HG03103 (cell line): ENCODE measurements at regions not wholly inside any gene's neighbourhood (a gene's known extent, or its start where the extent isn't known, plus 50 kb on each side); places are given as distances from the start of the nearest gene placed in this dataset.
"Not testable (repeated sequence)": the region's sequence is repeated elsewhere in the genome, so short reads cannot be mapped to it uniquely, and the experiment has no call there.

Source experiments
- ATAC-seq: cut with Tn5 transposase; IDR thresholded peaks from one replicate; pipeline ENCODE4 v1.9.1; 2021; ENCODE audit warnings: low read depth; ENCODE audit not compliant: unreplicated experiment

DNA sequence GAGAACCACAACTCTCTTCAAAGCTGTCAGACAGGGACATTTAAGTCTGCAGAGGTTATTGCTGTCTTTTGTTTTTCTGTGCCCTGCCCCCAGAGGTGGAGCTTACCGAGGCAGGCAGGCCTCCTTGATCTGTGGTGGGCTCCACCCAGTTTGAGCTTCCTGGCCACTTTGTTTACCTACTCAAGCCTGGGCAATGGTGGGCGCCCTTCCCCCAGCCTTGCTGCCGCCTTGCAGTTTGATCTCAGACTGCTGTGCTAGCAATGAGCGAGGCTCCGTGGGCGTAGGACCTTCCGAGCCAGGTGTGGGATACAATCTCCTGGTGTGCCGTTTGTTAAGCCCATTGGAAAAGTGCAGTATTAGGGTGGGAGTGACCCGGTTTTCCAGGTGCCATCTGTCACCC is 822.1 kb downstream of the KCNMA1 start:
- not testable (repeated sequence) for ATAC-seq

DNA sequence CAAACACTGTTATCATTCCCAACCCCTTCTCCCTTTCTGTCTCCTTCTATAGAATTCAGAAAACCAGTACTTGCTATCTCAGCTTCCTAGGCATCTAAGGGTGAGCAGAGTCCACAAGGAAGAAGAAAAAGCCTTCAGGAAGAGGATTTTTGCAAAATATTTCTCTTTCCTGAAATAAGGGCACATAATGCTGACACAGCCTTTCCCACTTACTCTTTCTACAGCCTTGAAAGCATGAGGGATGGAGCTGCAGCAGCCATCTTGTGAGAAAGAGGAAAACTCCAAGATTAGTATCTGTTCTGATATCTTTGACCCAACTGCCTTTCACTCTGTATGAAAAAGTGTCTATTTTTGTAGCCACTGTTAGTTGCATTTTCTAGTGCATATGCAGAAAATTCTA is 826.2 kb downstream of the KCNMA1 start:
- ATAC-seq = no peak

DNA sequence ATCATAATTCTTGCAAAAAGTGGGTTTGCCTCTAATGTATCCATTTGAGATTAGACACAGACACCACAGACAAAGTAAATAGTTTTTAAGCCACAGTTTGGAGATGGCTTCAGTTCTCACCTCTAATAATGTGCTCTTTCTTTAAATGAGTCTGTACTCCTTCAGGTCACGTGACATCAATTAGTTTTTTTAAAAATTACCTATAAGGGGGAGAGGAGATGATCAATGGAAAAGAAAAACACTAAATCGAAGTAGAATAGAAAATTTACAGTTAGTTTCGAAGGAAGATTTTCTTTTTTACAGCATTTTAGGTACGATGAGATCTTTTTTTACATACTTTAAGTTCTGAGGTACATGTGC is 849.2 kb downstream of the KCNMA1 start:
- no peak for ATAC-seq

DNA sequence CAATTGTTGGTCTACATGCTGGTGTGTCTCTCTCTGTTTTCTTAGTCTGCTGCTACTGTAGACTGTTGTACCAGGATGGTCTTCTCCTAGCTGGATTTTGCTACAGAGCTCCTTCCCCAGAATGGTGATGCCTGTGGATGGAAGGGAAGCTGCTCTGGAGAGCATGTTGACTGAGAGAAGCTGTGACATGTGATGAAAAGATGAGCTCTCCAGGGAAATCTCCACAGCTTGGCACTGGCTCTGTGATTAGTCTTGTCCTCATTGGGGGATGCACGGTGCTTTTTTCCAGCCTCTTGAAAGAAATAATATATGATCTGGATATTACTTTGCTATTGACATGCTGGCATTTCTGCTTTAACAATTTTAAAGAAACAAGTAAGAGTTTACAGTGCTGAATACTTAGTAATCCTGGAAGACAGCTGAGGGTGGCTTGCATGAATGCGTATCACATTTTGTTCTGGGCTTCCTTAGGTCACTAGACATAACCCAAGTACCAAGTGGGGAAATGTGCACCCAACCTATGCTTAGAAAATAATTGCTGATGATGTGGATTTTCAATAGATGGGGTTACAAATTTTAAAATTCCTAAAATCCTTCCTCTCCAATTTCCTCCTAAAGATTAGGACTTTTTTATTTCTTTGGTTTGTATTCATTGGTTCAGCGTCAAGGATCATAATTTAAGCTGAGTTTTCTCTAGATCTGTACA is 849.7 kb downstream of the KCNMA1 start:
- no peak for ATAC-seq

DNA sequence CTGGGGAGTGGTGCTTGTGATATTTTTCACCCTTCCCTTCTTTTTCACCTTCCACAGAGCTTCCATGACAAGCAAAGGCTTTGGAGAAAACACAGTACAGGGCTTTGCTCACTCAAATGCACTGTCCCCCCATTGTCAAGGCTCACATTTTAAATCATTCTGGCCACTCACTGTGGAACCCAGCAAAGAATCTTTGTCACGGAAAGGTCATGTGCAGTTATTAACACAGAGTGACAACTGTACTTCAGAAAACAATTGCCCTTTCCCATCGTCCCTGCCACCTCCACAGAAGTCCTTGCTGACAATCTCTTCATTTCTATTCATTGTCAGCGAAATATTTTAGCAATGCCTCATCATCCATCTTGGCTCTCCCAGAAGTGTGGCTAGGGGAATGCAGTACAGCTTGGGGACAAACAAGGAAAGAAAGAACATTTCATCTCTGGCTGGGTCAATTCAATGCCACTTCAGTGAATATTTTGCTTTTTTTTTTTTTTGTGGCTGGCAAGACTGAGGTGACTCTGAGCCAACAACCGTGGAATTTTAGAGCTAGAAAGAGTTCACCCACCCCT is 851.0 kb downstream of the KCNMA1 start:
- no peak for ATAC-seq

DNA sequence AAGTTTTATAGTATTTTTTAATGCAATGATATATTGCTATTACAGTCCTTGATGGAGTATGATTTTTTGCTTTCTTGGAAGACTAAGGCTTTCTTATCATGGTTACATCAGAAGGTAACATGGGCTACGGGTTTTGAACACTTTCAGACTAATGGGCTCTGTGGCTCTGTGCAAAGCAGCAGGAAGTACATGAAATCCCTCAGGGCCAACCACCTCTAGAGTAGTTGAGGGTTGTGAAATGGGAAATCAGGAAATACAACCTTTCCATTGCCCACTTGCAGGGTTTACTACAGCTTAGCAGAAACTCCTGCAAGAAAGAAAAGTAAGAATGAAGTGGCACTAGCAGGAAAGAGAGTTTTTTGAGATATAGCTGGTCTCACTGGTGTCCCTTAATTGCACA is 853.5 kb downstream of the KCNMA1 start:
- no peak for ATAC-seq

DNA sequence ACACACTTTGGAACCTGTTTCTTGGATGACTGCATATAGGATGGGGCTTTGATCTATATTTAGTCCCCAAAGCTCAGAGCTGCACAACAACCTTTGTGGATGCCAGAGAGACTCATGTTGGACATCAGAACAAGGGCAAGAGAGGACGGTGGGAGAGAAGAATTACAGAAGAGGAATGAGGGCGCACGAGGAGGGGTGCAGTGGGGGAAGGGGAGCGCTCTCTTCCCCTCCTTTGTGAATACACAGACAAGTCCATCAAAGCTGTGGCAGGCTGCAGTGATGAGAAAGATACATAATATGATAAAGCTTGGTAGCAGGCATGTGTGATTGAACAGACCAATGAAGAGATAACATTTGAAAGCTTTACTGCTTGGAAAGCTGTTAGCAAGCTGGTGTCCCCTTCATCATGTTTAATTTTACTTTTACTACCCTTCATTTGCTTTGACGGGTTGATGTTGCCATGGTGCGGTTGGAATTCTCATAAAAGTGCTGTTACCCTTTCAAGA is 857.8 kb downstream of the KCNMA1 start:
- no peak for ATAC-seq

DNA sequence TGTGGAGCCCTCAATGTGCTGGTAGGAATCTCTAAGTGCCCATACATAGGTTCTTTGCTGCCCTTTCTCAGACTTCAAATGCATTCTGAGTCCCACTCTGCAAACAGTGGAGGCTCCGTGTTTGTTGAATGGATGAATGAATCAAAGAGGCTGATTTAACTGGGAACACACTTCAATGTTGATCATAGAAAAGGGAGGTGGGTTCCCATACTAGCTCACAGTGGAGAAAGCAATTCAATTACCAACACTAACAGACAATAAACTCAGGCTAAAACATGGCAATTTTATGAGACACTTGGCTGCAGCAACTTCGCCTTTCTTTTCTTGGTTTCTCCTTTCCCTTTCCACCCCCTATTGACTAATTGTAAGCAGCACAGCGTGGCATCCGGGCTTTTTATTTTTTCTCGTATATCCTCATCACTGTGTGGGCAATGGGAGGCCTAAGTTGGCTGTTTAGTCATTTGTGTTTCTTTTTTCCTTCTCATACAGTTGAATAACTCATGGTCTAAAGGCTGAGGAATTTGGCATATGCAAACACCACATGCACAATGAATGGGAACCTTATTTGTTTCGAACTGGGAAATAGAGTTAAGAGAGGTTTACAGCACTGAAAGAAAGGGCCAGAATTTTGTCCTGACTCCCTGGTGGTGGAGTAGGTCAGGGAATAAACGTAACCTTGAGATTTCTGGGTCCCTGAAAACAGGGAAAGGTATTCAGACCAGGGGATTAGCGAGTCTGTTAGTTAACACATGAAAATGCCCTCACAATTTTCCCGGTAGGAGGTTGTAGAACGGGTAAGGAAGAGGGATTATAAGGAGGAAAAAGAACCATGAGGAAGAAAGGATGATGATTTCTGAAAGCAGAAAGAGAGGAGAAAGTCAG is 858.5 kb downstream of the KCNMA1 start:
- no peak for ATAC-seq

DNA sequence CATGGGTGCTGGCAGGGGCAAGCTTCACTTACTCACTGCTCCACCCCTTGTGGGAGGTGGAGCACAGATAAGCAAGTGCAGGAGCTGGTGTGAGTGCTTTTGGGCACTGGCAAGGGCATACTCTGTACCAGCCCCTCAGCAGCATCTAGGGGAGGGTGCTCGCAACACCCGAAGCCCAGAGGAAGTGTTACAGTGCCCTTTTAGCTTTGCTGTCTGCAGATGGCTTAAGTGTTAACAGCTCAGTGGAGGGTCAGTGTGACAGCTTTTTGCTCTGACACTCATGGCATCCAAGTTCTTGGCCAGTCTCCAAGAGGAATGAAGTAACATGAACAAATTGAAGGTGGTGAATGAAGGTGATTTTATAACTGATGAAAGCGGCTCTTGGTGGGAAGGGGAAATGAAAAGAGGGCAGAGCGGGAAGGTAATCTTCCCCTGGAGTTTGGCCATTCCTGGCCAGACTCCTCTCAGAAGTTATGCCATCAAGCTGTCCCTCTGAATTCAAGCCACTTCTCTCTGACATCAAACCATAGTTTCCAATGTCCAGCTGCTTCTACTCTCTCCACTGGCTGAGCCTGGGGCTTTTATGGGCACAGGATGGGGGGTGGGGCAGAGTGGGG is 862.5 kb downstream of the KCNMA1 start:
- ATAC-seq = no peak

DNA sequence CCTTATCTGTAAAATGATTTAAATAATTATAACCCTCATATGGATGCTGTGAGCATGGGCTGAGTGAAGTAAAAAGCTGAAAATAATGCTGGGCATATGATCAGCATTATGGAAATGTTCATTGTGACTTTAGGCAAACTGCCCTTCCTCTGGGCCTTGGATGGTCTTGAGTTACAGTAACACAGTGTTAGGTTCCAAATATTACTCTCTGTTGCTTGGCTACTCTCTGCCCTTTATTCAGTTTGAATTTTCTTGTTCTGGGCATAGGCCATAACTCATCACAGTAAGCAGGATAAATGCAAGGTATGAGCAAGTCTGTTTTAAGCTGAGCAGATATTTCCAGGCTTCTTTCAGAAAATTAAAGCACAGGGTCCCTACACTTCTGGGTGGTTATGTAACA is 868.0 kb downstream of the KCNMA1 start:
- no peak for ATAC-seq

DNA sequence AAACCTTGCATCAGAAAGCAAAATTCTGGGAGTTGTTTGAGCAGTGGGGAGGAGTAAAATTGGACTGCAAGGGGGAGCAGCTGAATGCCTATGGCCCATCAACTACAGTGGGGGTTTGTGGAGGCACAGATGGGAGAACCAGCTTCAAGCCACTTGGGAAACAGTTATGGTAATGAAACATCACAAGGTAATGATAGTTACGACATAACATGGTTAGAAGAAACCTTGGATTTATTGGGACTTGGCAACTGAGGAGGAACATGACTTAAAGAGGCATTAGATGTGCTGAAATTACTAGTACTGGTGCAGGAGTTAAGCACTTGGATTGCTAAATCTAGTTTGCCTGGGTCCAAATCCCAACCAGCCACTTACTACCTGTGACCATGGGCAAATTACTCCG is 868.4 kb downstream of the KCNMA1 start:
- ATAC-seq = no peak

DNA sequence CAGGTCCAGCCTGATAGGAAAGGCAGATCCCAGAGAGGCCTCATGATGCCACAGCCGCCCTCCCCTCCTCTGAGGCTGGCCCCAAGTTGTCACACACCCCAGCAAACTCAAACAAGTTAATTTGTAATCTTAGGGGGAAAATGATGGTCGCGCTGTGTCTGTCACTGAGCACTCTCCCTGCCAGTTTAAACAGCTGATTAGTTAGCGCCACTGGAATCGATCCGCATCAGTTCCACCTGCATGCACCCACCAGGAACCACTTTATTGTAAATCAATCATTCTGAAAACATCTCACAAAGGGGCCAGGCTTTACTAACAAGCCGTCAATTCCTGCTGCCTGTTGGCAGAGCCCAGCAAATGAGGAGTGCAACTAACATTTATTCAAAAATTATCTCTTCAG is 870.9 kb downstream of the KCNMA1 start:
- ATAC-seq = no peak

DNA sequence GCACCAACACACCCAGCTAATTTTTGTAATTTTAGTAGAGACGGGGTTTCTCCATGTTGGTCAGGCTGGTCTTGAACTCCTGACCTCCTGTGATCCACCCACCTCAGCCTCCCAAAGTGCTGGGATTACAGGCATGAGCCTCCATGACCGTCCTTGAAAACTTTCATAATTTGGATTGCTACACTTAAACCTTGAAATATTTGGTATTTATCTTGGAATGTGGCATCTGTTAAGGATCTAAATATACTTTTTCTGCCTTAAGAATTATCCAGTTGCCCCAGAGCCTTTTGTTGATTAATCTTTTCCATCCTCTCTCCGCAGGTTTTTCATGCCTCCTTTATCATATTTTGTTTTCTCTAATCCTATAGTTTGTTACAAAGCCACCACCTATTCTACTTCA is 872.7 kb downstream of the KCNMA1 start:
- not testable (repeated sequence) for ATAC-seq

DNA sequence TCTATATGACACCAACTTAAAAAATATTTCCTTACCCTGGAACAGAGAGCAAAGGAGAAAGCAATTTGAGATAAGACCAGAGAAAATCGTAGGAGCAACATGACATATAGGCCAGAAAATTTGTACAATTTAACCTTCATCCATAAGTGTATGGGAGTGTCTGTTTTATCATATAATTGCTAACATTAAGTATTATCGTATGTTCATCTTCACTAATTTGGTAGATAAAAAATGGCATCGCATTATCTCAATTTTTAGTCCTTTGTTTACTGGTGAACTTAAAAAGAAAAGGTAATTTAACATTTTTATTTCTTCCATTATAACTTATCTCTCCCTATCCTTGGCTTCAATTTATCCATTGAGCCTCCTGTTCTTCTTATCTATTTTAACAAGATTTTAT is 873.4 kb downstream of the KCNMA1 start:
- ATAC-seq = no peak

DNA sequence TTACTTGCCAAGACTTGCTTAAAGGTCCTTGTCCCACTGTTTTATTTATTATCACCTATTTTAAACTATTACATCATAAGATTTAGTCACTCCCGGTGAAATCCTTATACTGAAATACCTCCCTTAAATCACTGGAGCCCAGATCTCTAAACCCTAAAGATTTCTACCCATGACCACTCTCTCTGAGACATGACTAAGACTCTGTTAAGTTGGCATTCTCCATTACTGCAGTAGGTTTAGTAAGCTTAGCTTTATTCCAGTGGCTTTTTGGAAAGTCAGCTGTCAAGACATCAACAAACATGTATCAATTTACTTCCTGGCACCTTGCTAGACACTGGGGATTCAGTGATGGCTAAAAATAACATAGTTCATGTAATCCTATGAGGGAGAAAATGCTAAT is 874.2 kb downstream of the KCNMA1 start:
- ATAC-seq = no peak

DNA sequence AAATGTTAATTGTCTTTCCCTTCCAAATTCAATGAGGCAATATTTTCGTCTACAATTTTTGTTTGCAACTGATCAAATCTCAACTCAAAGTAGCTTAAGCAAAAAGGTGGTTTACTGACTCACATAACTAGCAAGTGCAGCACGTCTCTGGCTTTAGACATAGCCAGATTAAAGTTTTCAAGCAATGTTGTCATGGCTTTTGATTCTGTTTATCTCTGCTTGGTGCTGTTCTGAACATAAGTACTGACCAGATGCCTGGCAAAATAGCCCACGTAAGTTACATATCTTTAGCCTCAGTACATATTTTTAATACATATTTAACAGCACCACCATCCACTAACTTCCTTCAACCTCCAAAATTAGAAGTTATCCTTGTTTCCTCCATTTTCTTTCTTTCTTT is 877.9 kb downstream of the KCNMA1 start:
- ATAC-seq = no peak

DNA sequence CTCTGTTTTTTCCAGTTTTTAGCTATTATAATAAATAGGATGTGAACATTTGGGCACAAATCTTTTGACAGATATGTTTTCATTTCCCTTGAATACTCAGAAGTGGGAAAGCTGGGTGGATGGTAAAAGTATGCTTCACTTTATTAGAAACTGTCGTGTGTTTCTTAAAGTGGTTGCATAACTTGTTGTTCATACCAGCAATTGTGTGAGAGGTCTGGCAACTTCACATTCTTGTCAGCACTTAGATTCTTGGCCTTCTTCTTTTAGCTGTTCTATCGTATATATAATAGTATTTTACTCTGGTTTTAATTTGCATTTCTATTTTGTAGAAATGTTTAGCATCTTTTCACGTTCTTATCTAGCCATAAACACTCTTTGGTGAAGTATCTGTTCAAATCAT is 894.4 kb downstream of the KCNMA1 start:
- ATAC-seq = no peak

DNA sequence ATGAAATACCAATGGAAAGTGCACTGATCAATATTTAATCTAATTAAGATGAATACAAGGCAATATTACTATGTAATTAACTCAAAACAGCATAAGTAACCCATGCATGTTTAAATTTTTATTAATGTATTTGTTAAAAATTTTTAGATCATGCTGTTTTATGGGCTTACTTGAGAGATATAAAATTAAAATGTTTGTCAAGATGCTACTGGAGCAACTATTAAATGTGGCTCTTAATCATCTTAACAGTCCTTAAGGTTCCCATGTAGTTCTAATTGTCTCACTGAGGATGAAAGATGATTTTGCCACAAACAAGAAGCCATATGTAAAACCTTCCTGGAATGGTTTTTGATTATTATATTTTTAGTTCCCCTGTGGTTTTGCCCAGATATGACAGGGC is 897.1 kb downstream of the KCNMA1 start:
- ATAC-seq = no peak

DNA sequence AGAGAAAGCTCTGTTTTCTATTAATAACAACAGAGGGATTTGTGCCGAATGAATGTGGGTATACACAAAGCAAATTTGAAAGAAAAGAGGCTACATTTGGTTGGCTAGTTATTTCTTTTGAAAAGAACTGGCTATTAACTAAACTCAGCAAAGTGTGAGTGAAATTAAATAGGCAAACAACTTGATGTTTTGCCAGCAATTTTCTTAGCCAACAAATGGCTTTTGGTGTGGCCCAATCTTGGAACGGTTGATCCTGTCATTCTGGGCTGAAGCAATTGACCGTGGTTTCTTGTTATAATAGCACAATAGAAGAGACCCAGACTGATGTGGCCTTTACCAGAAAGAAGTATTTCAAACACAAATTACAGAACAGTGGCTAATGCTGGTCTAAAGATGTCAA is 898.6 kb downstream of the KCNMA1 start:
- no peak for ATAC-seq

DNA sequence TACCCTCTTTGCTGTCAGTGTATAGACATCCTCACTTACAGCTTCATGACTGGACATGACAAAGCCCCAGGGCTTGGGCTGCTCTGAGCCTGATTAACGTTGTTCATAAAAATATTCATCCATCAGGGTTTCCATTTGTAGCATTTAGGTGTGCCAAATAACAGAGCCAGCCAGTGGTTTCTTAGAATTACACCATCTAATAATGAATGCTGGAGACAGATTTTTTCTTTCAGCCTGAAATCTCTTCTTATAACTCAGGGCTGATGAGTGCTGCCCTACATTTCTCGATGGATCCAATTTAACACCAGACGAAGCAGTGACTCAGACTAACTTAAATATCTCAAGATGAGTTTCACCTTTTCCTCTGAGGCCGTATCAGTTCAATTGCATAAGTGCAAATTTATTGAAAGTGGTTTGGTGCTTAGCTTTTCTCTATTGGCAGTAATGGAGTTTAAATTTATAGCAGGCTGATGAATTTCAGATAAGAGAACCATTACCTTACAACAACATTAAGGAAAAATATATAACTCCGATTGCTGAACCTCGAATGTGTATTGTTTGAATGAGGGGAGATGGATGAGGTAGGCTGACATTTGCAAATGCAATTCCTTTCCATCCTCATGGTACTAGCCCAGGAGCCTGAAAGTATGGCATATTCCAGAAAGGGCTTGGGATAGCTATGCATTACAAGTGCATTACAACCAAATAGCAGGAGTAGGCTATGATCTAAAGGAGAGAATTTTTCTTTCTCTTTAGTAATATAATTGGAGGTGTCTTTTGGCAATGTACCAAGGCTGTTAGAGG is 900.6 kb downstream of the KCNMA1 start:
- no peak for ATAC-seq
